RWPE1 (cell line): ENCODE measurements at regions not wholly inside any gene's neighbourhood (a gene's known extent, or its start where the extent isn't known, plus 50 kb on each side); places are given as distances from the start of the nearest gene placed in this dataset.

Experiments used
- CTCF ChIA-PET: fragments of 350-600 bp; sonication (Branson Sonifier 250); formaldehyde crosslinking; extraction: SDS; loops from one replicate; lab custom pipeline; 2021; lab: Yijun Ruan, JAX
- POLR2A ChIA-PET: fragments of 400-600 bp; formaldehyde crosslinking; extraction: SDS; loops from one replicate; lab custom pipeline; 2020; ENCODE audit warnings: antibody characterized with exemption; ENCODE audit not compliant: low non-redundant PET; lab: Yijun Ruan, JAX
- DNase-seq: peaks from one replicate; pipeline ENCODE4 v3.0.0; 2012; ENCODE audit warnings: low spot score
- H3K27ac ChIP-seq: fragments of 450-650 bp; 2 replicates; pipeline ENCODE4 v1.5.1; 2017
- CTCF ChIP-seq: fragments of 450-650 bp; conservative IDR thresholded peaks from 2 replicates; pipeline ENCODE4 v1.5.1; 2017; ENCODE audit warnings: low read depth, mild to moderate bottlenecking

DNA sequence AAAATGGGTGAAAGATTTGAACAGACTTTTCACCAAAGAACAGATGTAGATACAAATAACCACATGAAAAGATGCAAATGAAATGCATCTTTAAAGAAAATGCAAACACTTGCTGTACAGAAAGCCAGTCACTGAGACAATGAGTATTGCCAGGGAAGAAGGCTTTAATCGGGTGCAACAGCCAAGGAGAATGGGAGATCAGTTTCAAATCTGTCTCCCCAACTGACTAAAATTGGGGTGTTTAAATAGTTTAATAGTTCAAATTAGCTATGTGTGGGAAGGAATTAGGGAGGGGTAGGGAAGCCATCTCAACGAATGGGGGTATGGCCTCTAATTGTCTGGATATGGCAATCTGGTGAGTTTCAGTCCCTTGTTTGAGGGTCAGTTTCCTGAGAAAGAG, 295.4 kb downstream of the PTTG2 start:
- DNase-seq: no peak
- ChIA-PET CTCF (interaction anchor here (0.6 kb wide), 1 partner anchor 273 kb away, joined by 3 read pairs; no protein-coding TSS in a partner anchor), POLR2A (no interaction called here)
- no peak overlapping the region for H3K27ac ChIP-seq
- no peak for TF ChIP-seq CTCF

DNA sequence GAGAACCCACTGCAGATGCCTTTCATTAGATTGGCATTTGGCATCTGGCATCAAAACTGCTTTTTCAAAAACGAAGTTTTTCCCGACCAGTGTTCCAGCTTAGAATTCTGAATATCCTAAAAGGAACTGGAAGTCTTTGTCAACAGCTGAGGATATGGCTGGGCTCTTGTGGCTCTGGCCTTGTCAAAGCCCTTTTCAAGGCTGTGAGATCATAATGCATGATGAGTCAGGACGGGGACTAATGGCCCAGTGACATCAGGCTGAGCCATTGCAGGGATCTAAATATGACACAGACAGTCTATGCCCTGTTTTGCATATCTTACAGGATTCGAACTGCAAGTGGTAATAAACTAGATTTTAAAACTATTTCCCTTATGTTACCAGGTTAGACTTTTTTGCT, 306.4 kb downstream of the PTTG2 start:
- ChIA-PET CTCF (no interaction called here), POLR2A (no interaction called here)
- no peak for DNase-seq
- TF ChIP-seq CTCF: no peak
- no peak overlapping the region for H3K27ac ChIP-seq

- no peak for DNase-seq
- POLR2A ChIA-PET: no interaction called here
- TF ChIP-seq CTCF: no peak
- CTCF ChIA-PET: no interaction called here
- H3K27ac ChIP-seq: no peak overlapping the region
Measured at GRCh38 chr4:38268108-38268820, 308.1 kb downstream of the PTTG2 start.

DNA sequence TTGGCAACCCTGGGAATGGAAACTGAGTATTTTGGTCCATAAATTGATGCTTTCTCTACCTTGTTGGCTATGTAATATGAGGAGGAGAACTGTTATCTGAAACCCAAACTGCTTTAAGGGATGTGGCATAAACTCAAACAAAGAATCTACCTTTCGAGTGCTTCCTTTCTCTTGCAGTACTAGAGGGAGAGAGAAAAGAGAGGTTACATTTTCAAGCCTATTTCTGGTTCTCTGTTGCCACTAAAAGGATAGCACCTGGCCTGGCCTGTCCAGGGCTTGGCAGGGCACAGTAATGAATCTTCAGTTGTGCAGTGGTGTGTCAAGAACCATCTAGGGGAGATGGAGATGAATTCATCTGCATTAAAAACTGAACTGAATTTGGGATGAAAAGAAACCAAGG, 308.6 kb downstream of the PTTG2 start:
- H3K27ac ChIP-seq: no peak overlapping the region
- ChIA-PET POLR2A (no interaction called here), CTCF (no interaction called here)
- no peak for DNase-seq
- TF ChIP-seq CTCF: no peak

- CTCF ChIA-PET: interaction anchor here (1.1 kb wide), 2 partner anchors 334 to 486 kb away, joined by 3 to 6 read pairs; no protein-coding TSS in a partner anchor
Measured at GRCh38 chr4:38273407-38273806, 313.2 kb downstream of the PTTG2 start.

More at GRCh38 chr4:38273407-38273806, 313.2 kb downstream of the PTTG2 start:
- H3K27ac ChIP-seq: no peak overlapping the region
- POLR2A ChIA-PET: no interaction called here
- TF ChIP-seq CTCF: no peak
- no peak for DNase-seq
